Activated CD4-positive, alpha-beta T cell treated with anti-CD3 and anti-CD28 coated beads for 36 hours (primary cell): ENCODE measurements at regions not wholly inside any gene's neighbourhood (a gene's known extent, or its start where the extent isn't known, plus 50 kb on each side); places are given as distances from the start of the nearest gene placed in this dataset.

Experiments
- ATAC-seq: fragments of 200-7000 bp; cut with Tn5 transposase; one replicate; pipeline ENCODE4 v1.10.0; 2021; ENCODE audit warnings: mild to moderate bottlenecking, moderate library complexity
- CTCF ChIA-PET: fragments of 350-600 bp; sonication (Branson Sonifier 250); formaldehyde crosslinking; loops from one replicate; lab custom pipeline; 2021; ENCODE audit warnings: antibody characterized with exemption; lab: Charles Lee
- POLR2A ChIA-PET: fragments of 350-600 bp; sonication (Branson Sonifier 250); formaldehyde crosslinking; loops from one replicate; lab custom pipeline; 2021; ENCODE audit warnings: antibody characterized with exemption, inconsistent platforms; lab: Charles Lee
- DNase-seq: peaks from one replicate; pipeline ENCODE4 v3.0.0-alpha.2; 2020
- H3K27ac Mint-ChIP-seq: one replicate; pipeline ENCODE4 v1.8.0; 2021; ENCODE audit warnings: mixed read lengths
- H3K27me3 Mint-ChIP-seq: one replicate; pipeline ENCODE4 v1.8.0; 2021; ENCODE audit warnings: mixed read lengths
- H3K36me3 Mint-ChIP-seq: one replicate; pipeline ENCODE4 v1.8.0; 2021; ENCODE audit warnings: low read depth, mixed read lengths
- H3K4me1 Mint-ChIP-seq: one replicate; pipeline ENCODE4 v1.8.0; 2021; ENCODE audit warnings: mixed read lengths
- H3K4me3 Mint-ChIP-seq: one replicate; pipeline ENCODE4 v1.8.0; 2021; ENCODE audit warnings: mild to moderate bottlenecking, moderate library complexity, mixed read lengths
- H3K9me3 Mint-ChIP-seq: one replicate; pipeline ENCODE4 v1.8.0; 2021; ENCODE audit warnings: low read depth, mixed read lengths
- intact Hi-C, 2 experiments: fragments of 100-400 bp; cut with DNase I in 1 of 2; cut with micrococcal nuclease in 1 of 2; formaldehyde crosslinking; loops; one replicate each; pipeline versions ENCODE4 v1.14.2 to v1.15.1; 2022 to 2024; cut with DNase I, micrococcal nuclease

GRCh38 chr18:13987956-13988355 is 72.6 kb upstream of the MC2R start:
- CTCF ChIA-PET: no interaction called here

GRCh38 chr18:13984080-13984479 is 68.7 kb upstream of the MC2R start:
- Mint-ChIP-seq H3K9me3 (no peaks in the 10 kb centered on the region), H3K27me3 (peaks cover 13% of the 10 kb centered on the region), H3K36me3 (no peaks in the 10 kb centered on the region), H3K27ac (no peak overlapping the region), H3K4me3 (no peak overlapping the region), H3K4me1 (no peaks in the 10 kb centered on the region)
- intact Hi-C loops: loop anchor here in 1 of 2 experiments (10.0 kb wide), 1 partner anchor 49 kb away; no protein-coding TSS in a partner anchor
- CTCF ChIA-PET: no interaction called here
- no peak for ATAC-seq
- no peak for DNase-seq
- POLR2A ChIA-PET: no interaction called here

More at GRCh38 chr18:13987956-13988355, 72.6 kb upstream of the MC2R start:
- no peaks in the 10 kb centered on the region for H3K9me3 Mint-ChIP-seq
- POLR2A ChIA-PET: no interaction called here
- H3K27ac Mint-ChIP-seq: no peak overlapping the region
- H3K4me1 Mint-ChIP-seq: no peaks in the 10 kb centered on the region
- ATAC-seq: no peak
- intact Hi-C loops: loop anchor here in 1 of 2 experiments (10.0 kb wide), 1 partner anchor 53 kb away; no protein-coding TSS in a partner anchor
- H3K36me3 Mint-ChIP-seq: no peaks in the 10 kb centered on the region
- H3K4me3 Mint-ChIP-seq: no peak overlapping the region
- H3K27me3 Mint-ChIP-seq: peaks cover 11% of the 10 kb centered on the region
- DNase-seq: no peak

GRCh38 chr18:13983506-13983905 is 68.2 kb upstream of the MC2R start:
- H3K4me3 Mint-ChIP-seq: no peak overlapping the region
- no peak overlapping the region for H3K27ac Mint-ChIP-seq
- H3K36me3 Mint-ChIP-seq: no peaks in the 10 kb centered on the region
- ATAC-seq: no peak
- no peak for DNase-seq
- H3K4me1 Mint-ChIP-seq: no peaks in the 10 kb centered on the region
- H3K9me3 Mint-ChIP-seq: no peaks in the 10 kb centered on the region
- ChIA-PET CTCF (no interaction called here), POLR2A (no interaction called here)
- intact Hi-C loops: loop anchor here in 1 of 2 experiments (10.0 kb wide), 1 partner anchor 49 kb away; no protein-coding TSS in a partner anchor
- peaks cover 13% of the 10 kb centered on the region for H3K27me3 Mint-ChIP-seq

- POLR2A ChIA-PET: no interaction called here
- Mint-ChIP-seq H3K27ac (no peak overlapping the region), H3K36me3 (no peaks in the 10 kb centered on the region), H3K4me3 (no peak overlapping the region), H3K4me1 (no peaks in the 10 kb centered on the region), H3K9me3 (no peaks in the 10 kb centered on the region), H3K27me3 (peaks cover 10% of the 10 kb centered on the region)
- intact Hi-C loops: loop anchor here in 1 of 2 experiments (10.0 kb wide), 1 partner anchor 47 kb away; no protein-coding TSS in a partner anchor
- ATAC-seq: no peak
- CTCF ChIA-PET: interaction anchor here (0.9 kb wide), 1 partner anchor 22 kb away, joined by 5 read pairs; no protein-coding TSS in a partner anchor
- DNase-seq: no peak
These were observed 66.8 kb upstream of the MC2R start for GRCh38 chr18:13982126-13982525.

GRCh38 chr18:13973061-13973575 is 57.8 kb upstream of the MC2R start:
- CTCF ChIA-PET: no interaction called here
- H3K4me1 Mint-ChIP-seq: no peaks in the 10 kb centered on the region

More at GRCh38 chr18:13973061-13973575, 57.8 kb upstream of the MC2R start:
- intact Hi-C loops: no loop called here
- no peaks in the 10 kb centered on the region for H3K36me3 Mint-ChIP-seq
- H3K27ac Mint-ChIP-seq: no peak overlapping the region
- ATAC-seq (no peak), DNase-seq (no peak)
- no peak overlapping the region for H3K4me3 Mint-ChIP-seq
- no peaks in the 10 kb centered on the region for H3K9me3 Mint-ChIP-seq
- H3K27me3 Mint-ChIP-seq: no peaks in the 10 kb centered on the region
- POLR2A ChIA-PET: no interaction called here
